ENCODE measurements at regions not wholly inside any gene's neighbourhood (a gene's known extent, or its start where the extent isn't known, plus 50 kb on each side); places are given as distances from the start of the nearest gene placed in this dataset.
"Not testable (repeated sequence)": the region's sequence is repeated elsewhere in the genome, so short reads cannot be mapped to it uniquely, and the experiment has no call there.

DNA sequence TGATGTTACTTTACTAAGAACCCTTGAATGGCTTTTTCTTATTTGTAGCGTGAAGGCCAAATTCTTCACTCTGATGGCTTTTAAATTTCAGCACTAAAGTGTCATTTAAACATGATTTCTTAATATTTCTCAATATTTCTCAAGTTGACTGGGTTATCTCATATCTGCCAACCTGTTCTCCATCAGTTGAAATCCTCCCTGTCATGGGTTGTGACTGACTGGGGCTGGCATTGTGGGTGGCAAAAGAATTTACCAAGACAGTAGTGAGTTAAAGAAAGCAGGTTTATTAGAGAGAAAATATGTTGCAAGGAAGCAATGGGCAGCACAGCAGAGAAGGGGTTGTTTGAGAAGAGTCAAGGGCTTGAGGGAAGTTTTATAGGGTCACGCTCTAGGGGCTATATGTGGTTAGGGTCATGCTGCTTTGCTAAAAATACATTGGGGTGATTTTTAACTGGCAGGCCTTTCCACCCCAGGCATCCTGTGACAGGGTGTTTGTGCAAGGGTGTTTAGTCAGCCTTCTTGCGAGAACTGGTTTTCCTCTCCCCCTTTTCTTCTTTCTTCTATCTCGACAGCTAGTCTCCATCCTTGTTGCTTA is 232.8 kb upstream of the SEL1L start:
- TF ChIP-seq, protein P1, sequence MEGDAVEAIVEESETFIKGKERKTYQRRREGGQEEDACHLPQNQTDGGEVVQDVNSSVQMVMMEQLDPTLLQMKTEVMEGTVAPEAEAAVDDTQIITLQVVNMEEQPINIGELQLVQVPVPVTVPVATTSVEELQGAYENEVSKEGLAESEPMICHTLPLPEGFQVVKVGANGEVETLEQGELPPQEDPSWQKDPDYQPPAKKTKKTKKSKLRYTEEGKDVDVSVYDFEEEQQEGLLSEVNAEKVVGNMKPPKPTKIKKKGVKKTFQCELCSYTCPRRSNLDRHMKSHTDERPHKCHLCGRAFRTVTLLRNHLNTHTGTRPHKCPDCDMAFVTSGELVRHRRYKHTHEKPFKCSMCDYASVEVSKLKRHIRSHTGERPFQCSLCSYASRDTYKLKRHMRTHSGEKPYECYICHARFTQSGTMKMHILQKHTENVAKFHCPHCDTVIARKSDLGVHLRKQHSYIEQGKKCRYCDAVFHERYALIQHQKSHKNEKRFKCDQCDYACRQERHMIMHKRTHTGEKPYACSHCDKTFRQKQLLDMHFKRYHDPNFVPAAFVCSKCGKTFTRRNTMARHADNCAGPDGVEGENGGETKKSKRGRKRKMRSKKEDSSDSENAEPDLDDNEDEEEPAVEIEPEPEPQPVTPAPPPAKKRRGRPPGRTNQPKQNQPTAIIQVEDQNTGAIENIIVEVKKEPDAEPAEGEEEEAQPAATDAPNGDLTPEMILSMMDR (IDR thresholded peaks at IDR 0.05; ENCODE audit: insufficient read depth, low read depth, low read length, missing control alignments) = no peak
- H3K4me3 ChIP-seq (ENCODE audit: low read length) = no peak overlapping the region
- DNase-seq (ENCODE audit: low read depth) = no peak

DNA sequence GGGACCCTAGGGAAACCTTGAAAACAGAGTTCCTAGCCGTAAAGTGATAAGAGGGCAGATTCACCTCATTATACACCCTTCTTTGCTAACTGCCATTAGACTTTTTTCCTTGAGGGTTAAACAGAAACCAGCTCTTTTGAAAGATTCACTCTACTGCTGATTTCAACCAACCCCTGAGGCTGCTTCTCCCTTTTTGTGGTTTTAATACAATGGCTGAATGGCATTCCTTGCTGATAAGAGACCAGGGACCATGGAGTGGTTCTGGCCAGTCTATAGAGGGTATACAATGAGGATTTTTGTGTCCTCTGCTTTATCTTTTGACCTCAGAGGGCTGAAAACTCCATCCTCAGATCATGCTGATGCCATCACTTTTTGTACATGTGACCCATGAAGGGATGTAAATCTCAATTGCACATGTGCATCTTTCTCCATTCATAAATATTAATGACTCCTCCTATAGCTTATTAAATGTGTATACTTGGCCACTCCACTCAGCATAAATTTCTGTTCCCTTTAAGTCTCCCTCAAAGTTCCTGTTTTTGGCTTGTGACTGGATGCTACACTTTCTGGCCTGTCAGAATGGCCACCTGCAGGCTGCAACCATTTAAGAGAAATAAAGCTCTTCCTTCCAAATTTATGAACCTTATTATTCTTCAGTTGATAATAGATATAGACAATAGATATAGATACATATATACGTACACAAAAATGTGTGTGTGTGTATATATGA is 233.8 kb upstream of the SEL1L start:
- TF ChIP-seq, protein P1 (IDR thresholded peaks at IDR 0.05; ENCODE audit: insufficient read depth, low read depth, low read length, missing control alignments) = no peak
- DNase-seq (ENCODE audit: low read depth) = no peak

DNA sequence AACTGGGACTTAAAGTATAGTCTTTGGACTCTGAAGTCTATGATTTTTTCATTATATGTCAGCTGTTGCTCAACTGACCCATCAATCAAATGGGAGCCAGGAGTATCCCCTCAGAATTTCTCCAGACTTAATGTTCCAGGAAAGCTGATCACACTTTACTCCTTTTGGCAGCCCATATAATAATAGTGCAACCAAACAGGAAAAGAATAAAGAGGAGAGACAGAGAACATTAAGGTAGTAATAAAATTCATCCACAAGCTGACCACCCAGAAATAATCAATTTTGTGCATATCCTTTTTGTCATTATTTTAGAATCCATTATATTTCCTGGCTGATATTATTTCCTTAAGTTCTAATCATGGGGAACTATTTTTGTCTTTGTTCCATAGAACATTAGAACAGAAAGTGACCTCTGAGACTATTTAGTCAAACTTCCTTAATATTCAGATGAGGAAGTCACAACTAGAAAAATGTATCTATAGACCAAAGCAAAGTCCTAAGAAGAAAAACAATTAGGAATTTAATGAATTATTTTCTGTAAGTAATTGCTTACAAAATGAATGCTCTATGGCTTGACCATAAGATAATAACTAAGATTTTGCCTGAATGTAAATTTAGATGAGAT is 238.1 kb upstream of the SEL1L start:
- TF ChIP-seq, protein P1 (IDR thresholded peaks at IDR 0.05; ENCODE audit: insufficient read depth, low read depth, low read length, missing control alignments) = no peak
- H3K4me3 ChIP-seq (ENCODE audit: low read length) = no peak overlapping the region
- no peak for DNase-seq (ENCODE audit: low read depth)

More for the DNA sequence above, 233.8 kb upstream of the SEL1L start:
- no peak overlapping the region for H3K4me3 ChIP-seq (ENCODE audit: low read length)

DNA sequence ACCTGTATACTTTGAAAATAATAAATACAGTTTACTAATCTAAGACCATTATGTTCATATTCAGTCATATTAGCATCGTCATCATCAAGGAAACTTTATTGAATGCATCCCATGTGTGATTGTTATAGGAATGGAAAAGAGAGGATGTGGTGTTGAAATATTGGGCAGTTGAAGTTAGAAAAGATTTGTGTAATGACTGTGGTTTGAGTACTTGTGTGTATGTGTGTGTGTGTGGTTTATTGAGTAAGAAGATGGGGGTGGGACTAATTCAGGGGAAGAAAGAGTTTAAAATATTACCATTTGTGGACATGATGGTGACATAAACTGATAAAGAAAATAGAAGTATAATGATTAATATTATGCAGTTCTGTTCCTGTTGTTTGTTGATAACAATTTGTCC is 238.7 kb upstream of the SEL1L start:
- TF ChIP-seq, protein P1 (IDR thresholded peaks at IDR 0.05; ENCODE audit: insufficient read depth, low read depth, low read length, missing control alignments) = no peak
- no peak for DNase-seq (ENCODE audit: low read depth)
- no peak overlapping the region for H3K4me3 ChIP-seq (ENCODE audit: low read length)

DNA sequence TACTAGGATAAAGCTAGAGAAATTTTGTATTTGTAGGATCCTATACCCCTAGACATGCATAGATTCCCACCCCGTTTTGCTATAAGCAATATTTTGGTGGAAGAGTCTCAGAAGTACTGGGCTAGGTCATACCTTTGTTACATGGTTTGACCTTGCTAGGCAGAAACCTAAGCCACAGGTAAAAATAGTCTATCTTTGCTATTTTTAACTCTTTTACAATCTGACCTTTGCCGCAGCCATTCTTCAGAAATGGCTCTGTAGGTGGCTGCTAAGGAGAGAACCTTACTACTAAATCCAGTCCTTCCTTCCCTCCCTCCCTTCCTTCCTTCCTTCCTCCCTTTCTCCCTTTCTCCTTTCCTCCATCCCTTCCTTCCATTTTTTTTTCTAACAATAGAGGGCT is 242.9 kb upstream of the SEL1L start:
- DNase-seq (ENCODE audit: low read depth) = no peak
- no peak overlapping the region for H3K4me3 ChIP-seq (ENCODE audit: low read length)
- TF ChIP-seq, protein P1 (IDR thresholded peaks at IDR 0.05; ENCODE audit: insufficient read depth, low read depth, low read length, missing control alignments) = no peak

DNA sequence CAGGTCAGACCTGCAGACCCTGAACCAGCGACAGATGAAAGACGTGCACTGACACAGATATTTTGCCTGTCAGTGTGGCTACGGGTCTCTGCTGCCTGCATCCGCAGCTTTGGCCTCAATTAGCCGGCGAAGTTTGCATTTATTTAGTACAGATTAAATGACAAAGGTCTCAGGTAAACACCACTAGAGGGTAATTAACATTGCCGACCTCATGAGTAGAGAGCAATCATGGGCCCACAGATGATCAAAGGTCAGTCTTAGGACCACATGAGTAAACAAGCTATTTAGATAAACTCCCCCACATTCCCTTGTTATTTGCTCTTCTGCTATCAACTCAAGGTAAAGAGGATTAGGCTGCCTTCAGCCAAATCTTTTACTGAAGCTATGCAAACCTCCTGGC is 248.1 kb upstream of the SEL1L start:
- not testable (repeated sequence) for DNase-seq (ENCODE audit: low read depth); H3K4me3 ChIP-seq (ENCODE audit: low read length)

DNA sequence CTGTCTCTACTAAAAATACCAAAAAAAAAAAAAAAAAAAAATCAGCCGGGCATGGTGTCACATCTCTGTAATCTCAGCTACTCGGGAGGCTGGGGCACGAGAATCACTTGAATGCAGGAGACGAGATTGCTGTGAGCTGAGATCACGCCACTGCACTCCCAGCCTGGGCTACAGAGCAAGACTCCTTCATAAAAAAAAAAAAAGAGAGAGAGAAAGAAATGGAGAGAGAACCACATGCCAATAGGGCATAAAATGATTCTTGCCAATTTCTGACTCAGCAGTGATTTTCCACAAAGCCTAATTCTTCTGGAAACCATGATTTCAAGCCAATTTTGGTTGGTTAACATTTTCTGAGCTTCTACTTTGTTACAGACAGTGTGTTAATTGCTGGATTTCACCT is 250.4 kb upstream of the SEL1L start:
- no peak for DNase-seq (ENCODE audit: low read depth)
- H3K4me3 ChIP-seq (ENCODE audit: low read length) = no peak overlapping the region
- TF ChIP-seq, protein P1 (IDR thresholded peaks at IDR 0.05; ENCODE audit: insufficient read depth, low read depth, low read length, missing control alignments) = no peak
